ENCODE measurements at regions not wholly inside any gene's neighbourhood (a gene's known extent, or its start where the extent isn't known, plus 50 kb on each side); places are given as distances from the start of the nearest gene placed in this dataset.
"Not testable (repeated sequence)": the region's sequence is repeated elsewhere in the genome, so short reads cannot be mapped to it uniquely, and the experiment has no call there.

GRCh38 chr11:49277951-49278350 is 69.5 kb upstream of the FOLH1 start:
- not testable (repeated sequence) for TF ChIP-seq CTCF, POLR2A (IDR thresholded peaks at IDR 0.05)

Measured in right lobe of liver (tissue), 4 donors.